Activated effector memory CD4-positive, alpha-beta T cell treated with Interleukin-2 at 50 U/mL for 16 hours (primary cell): ENCODE measurements at regions not wholly inside any gene's neighbourhood (a gene's known extent, or its start where the extent isn't known, plus 50 kb on each side); places are given as distances from the start of the nearest gene placed in this dataset.

Source experiments
- DNase-seq: peaks from one replicate; pipeline ENCODE4 v3.0.0-alpha.2; 2020

- no peak for DNase-seq
These were observed 1135.9 kb upstream of the WWC1 start for GRCh38 chr5:167155387-167156005.

DNA sequence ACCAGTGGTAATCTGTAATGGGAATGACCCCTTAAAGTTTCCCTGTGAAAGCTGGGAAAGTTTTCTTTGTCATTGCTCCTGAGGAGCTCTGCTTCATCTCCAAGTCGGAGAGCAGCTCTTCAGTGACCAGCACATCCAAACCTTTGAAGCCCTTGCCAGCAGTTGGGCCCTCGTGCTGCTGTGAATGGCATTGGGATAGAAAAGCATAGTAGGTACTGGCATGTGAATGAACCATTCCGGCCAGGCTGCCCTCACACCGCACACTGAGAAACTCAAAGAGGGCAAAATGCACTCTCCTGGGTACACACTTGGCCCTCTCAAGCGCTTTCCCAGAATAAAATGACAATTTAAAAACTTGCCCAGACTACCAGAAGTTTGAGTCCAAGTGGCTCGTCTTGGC is 1135.0 kb upstream of the WWC1 start:
- no peak for DNase-seq

DNA sequence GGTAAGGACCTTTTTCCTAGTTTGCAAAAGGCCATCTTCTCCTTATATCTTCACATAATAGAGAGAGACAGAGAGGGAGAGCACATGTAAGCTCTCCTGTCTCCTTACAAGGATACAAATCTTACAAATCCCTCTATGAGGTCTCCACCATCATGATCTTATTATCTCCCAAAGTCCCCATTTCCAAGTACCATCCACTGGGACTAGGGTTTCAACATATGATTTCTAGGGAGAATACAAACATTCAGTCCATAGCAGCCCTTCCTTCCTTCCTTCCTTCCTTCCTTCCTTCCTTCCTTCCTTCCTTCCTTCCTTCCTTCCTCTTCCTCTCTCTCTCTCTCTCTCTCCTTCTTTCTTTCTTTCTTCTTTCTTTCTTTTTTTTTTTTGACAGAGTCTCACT is 1132.9 kb upstream of the WWC1 start:
- no peak for DNase-seq

GRCh38 chr5:167160388-167160787 is 1131.1 kb upstream of the WWC1 start:
- DNase-seq: no peak

- DNase-seq: no peak
These were observed 1124.7 kb upstream of the WWC1 start for GRCh38 chr5:167166696-167167095.

- DNase-seq: no peak
These were observed 1124.2 kb upstream of the WWC1 start for GRCh38 chr5:167167191-167167795.

GRCh38 chr5:167168971-167169370 is 1122.5 kb upstream of the WWC1 start:
- DNase-seq: no peak

DNA sequence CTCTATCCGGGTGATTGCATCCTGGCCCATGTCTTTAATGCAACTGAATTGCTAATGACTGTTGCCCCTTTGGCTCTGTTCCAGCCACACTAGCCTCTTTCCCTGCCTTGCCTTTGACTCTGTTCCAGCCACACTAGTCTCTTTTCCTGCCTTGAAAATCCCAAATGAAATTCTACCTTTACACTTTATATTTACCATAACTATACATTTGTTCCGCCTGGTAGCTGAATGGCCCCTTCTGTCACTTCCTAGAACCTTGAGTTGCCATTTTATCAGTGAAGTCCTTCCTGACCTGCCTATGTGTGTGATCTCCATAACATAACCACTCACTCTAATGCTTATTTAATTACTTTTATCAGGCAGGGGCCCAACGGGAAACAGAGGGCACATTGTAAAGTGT is 1120.4 kb upstream of the WWC1 start:
- no peak for DNase-seq

- no peak for DNase-seq
These were observed 1113.7 kb upstream of the WWC1 start for GRCh38 chr5:167177736-167178135.

DNA sequence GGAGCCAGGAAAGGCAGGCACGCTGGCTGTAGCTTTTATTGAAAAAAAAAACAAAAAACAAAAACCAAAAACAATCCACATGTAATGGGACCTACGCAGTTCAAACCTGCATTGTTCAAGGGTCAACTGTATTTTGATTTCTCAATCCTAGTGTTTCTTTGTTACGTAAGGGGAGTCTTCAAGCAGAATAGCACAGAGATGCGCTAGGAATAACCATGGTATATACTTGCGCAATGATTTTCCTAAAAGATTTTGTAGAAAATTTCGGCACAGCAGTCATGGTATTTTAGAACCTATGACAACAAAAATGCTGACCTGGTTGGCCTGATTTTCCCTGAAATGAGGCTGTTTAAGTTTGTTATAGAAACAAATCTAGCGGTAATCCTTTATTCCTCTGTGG is 1110.5 kb upstream of the WWC1 start:
- DNase-seq: no peak

GRCh38 chr5:167205881-167206280 is 1085.6 kb upstream of the WWC1 start:
- DNase-seq: no peak

DNA sequence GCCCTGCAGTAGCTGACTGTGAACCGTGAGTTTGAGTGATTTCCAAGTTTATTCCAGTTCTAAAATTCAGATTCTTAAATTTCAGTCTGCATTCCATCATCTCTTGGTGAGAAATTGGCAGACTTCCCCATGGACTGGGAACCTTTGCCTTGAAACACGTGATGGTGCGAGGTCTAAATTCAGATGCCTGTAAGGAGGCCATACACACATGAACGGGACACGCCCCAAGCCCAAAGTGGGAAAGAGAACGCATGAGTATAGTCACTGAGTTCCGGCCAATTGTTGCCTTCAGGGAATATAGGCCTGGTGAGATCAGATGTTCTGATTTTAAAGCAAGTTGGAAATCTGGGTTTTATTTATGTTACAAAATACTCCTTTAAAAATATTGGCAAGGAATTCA is 1084.4 kb upstream of the WWC1 start:
- no peak for DNase-seq

DNA sequence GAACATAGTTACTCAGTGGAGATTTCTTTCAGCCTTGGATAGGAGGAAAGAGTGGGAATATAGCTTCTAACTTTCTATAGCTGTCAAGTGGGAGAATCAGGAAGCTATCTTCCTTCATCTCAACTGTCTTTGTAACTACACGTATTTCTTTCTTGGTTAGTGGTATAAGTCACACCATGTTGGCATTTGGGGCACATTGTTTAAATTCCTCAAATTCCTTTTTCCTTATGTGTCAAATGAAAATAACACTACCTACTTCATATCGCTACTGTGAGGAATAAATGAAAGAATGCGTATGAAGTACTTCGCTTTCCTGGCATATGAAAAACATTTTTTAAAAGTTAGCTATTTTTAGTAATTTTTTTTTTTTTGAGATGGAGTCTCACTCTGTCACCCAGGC is 1082.5 kb upstream of the WWC1 start:
- DNase-seq: no peak

GRCh38 chr5:167217097-167217743 is 1074.2 kb upstream of the WWC1 start:
- no peak for DNase-seq

GRCh38 chr5:167219298-167219697 is 1072.1 kb upstream of the WWC1 start:
- no peak for DNase-seq

- no peak for DNase-seq
These were observed 1065.1 kb upstream of the WWC1 start for GRCh38 chr5:167226386-167226785.

- DNase-seq: no peak
These were observed 1063.3 kb upstream of the WWC1 start for GRCh38 chr5:167228134-167228533.

DNA sequence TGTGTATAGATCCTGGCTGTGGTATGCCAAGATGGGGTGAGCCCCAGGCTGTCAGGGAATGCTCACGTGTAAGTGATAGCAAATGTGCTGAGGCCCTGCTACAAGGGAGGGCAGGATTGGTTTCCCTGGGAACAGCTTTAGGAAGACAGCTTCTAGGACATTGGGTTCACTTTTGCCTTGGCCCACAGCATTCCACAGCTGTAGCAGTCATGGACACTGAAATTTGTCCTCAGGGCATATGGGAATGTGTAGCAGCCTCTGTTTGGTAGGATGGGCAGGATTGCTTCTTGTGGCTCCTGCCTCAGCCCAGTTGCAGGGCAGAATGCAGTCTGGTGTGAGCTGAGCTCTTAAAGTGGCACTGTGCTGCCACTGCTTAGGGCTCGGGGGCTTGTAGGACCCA is 1061.7 kb upstream of the WWC1 start:
- no peak for DNase-seq

GRCh38 chr5:167230414-167230813 is 1061.0 kb upstream of the WWC1 start:
- DNase-seq: no peak

DNA sequence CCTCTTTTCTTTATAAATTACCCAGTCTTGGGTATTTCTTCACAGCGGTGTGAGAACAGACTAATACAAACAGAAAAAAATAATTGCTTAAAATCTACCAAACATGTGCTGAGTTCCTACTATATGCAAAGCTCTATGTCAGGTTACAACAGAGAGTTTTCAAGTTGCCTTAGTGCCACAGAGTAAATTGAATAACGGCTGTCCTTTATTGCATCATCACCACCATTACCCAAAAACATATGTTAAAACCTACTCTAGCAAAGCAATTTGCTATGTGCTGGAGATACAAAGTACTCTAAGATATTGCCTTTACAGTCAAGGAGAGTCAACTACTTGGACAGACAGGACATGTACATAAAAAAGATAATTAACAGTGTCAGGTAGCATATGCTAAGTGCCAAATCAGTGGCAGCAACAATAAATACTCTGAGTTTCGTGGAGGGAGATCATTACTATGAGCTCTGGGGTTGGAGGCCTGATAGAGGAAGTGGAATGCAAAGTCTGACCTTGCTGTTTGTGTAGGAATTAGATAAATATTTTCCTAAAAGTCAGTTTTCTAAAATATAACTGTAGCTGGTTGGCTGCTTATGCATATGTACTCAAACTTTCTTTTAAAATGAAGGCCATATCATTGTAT is 1058.7 kb upstream of the WWC1 start:
- DNase-seq: no peak

- no peak for DNase-seq
These were observed 1057.8 kb upstream of the WWC1 start for GRCh38 chr5:167233507-167234220.

DNA sequence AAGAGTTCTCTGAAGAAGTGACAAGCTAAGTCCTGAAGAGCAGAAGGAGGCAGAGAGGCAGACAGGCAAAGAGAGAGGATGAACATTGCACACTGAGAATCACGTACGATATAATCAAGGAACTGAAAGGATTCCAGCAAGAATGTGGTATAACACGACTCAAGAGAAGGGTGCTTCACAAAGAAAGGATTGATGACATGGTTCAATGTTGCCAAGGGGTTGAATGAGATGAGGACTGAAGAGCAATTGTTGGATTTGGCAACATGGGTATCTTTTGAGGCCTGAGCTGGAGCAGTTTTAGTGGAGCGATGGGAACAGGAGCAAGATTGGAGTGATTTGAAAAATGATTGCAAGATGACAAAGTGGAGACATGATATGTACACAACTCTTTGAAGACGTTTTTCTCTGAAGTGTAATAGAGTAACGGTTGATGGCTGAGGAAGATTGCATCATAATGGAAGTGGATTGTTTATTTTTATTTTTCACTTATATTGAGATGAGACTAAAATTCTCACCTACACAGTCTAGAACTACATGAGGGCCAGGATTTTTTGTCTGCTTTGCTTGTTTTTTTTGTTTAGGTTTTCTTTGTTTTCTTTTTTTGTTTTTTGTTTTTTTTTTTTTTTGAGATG is 1049.9 kb upstream of the WWC1 start:
- no peak for DNase-seq

DNA sequence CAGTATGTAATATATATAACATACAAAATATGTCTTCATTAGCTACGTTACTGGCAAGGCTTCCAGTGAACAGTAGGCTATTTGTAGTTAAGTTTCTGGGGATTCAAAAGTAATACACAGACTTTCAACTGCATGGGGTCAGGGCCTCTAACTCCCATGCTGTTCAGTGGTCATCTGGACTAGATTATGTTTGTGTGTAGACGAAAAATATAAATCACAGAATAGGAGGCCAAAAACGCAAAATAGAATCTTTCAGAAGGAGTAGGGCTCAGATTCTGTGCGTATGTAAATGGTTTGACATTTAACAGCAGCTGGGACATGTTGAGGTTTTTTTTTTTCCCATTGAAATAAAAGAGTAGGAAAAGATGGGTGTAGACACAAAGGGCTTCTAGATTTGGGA is 1048.7 kb upstream of the WWC1 start:
- no peak for DNase-seq
